ENCODE measurements at regions not wholly inside any gene's neighbourhood (a gene's known extent, or its start where the extent isn't known, plus 50 kb on each side); places are given as distances from the start of the nearest gene placed in this dataset.

GRCh38 chr10:9234191-9234590 lies 1179.7 kb downstream of the GATA3 start:
- Histone ChIP-seq H3K4me1 (ENCODE audit: control insufficient read depth in 1 of 2, insufficient read depth in 2 of 2, low read length in 2 of 2) (no peaks in the 10 kb centered on the region), H3K9me3 (ENCODE audit: control insufficient read depth in 1 of 2, insufficient read depth in 1 of 2, low read depth in 1 of 2, low read length in 2 of 2) (peaks cover 1 to 7% of the 10 kb centered on the region in 2 experiments; a peak in 2 of 4 replicates), H3K4me3 (replicated peaks in 1 of 2; ENCODE audit: low read depth in 1 of 2, low read length in 2 of 2) (no peak overlapping the region), H3K9ac (ENCODE audit: low read length) (no peak overlapping the region), H3K9me2 (ENCODE audit: insufficient read depth) (no peaks in the 10 kb centered on the region), H3K4me2 (ENCODE audit: low read length) (no peak overlapping the region), H3K27ac (ENCODE audit: low read depth, low read length) (no peak overlapping the region), H2AFZ (ENCODE audit: low read depth, low read length, poor library complexity, severe bottlenecking) (no peak overlapping the region), H4K20me1 (ENCODE audit: insufficient read depth) (no peaks in the 10 kb centered on the region), H3K27me3 (ENCODE audit: insufficient read depth, low read length) (no peaks in the 10 kb centered on the region), H3K79me2 (ENCODE audit: insufficient read depth, low read length) (no peaks in the 10 kb centered on the region), H3K36me3 (ENCODE audit: control insufficient read depth in 1 of 2, insufficient read depth in 2 of 2, low read length in 2 of 2) (no peaks in the 10 kb centered on the region)
- ATAC-seq (no peak), DNase-seq (ENCODE audit: low read depth, low spot score) (no peak)
- POLR2A ChIA-PET, result no interaction called here
- CTCF ChIA-PET, result no interaction called here
- BruUV-seq (replicated peaks), result no TSS peak
- RAD21 ChIA-PET (ENCODE audit: low non-redundant PET in 1 of 2, low total read pairs in 2 of 2, uncharacterized antibody in 2 of 2, unreplicated experiment in 2 of 2), result no interaction called here
- intact Hi-C loops (cut with micrococcal nuclease), result no loop called here
- no peak for TF ChIP-seq CTCF (IDR thresholded peaks at IDR 0.05 in 2 of 3, conservative IDR thresholded peaks at IDR 0.05 in 1 of 3; ENCODE audit: borderline replicate concordance in 1 of 3, insufficient read depth in 1 of 3, low read depth in 2 of 3, low read length in 2 of 3)
- TF ChIP-seq SRF (IDR thresholded peaks at IDR 0.05; ENCODE audit: low read depth), result no peak
- TF ChIP-seq POLR2A (IDR thresholded peaks at IDR 0.05; ENCODE audit: borderline replicate concordance, extremely low read depth, insufficient read depth, insufficient read length), result no peak
- TF ChIP-seq YY1 (IDR thresholded peaks at IDR 0.05; ENCODE audit: extremely low read depth, insufficient replicate concordance, low read depth, low read length), result no peak
- no peak for TF ChIP-seq CBX3 (IDR thresholded peaks at IDR 0.05; ENCODE audit: low read depth)
- no peak for TF ChIP-seq RAD21 (IDR thresholded peaks at IDR 0.05; ENCODE audit: low read depth)
- no peak for TF ChIP-seq ATF3 (IDR thresholded peaks at IDR 0.05)
- no peak for TF ChIP-seq CEBPB (IDR thresholded peaks at IDR 0.05; ENCODE audit: low read depth)
- TF ChIP-seq EZH2 (IDR thresholded peaks at IDR 0.05), result no peak
- TF ChIP-seq ZNF274 (IDR thresholded peaks at IDR 0.05; ENCODE audit: low read depth, low read length), result no peak

Measured in HCT116 (cell line).